ENCODE measurements at regions not wholly inside any gene's neighbourhood (a gene's known extent, or its start where the extent isn't known, plus 50 kb on each side); places are given as distances from the start of the nearest gene placed in this dataset.

GRCh38 chr10:108005627-108006026, 841.1 kb upstream of the SORCS1 start:
- no peak for TF ChIP-seq EZH2phosphoT487 (IDR thresholded peaks at IDR 0.05; ENCODE audit: borderline replicate concordance)
- TF ChIP-seq, protein P1, sequence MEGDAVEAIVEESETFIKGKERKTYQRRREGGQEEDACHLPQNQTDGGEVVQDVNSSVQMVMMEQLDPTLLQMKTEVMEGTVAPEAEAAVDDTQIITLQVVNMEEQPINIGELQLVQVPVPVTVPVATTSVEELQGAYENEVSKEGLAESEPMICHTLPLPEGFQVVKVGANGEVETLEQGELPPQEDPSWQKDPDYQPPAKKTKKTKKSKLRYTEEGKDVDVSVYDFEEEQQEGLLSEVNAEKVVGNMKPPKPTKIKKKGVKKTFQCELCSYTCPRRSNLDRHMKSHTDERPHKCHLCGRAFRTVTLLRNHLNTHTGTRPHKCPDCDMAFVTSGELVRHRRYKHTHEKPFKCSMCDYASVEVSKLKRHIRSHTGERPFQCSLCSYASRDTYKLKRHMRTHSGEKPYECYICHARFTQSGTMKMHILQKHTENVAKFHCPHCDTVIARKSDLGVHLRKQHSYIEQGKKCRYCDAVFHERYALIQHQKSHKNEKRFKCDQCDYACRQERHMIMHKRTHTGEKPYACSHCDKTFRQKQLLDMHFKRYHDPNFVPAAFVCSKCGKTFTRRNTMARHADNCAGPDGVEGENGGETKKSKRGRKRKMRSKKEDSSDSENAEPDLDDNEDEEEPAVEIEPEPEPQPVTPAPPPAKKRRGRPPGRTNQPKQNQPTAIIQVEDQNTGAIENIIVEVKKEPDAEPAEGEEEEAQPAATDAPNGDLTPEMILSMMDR (conservative IDR thresholded peaks at IDR 0.05; ENCODE audit: low read length), result no peak

Measured in Loucy (cell line).